PC-9 (cell line): ENCODE measurements at regions not wholly inside any gene's neighbourhood (a gene's known extent, or its start where the extent isn't known, plus 50 kb on each side); places are given as distances from the start of the nearest gene placed in this dataset.
"Not testable (repeated sequence)": the region's sequence is repeated elsewhere in the genome, so short reads cannot be mapped to it uniquely, and the experiment has no call there.

Source experiments
- BruUV-seq: library from RNA; stranded (reverse); fragments of 400-500 nt; replicated peaks from 2 replicates; lab custom pipeline; 2021; lab: Mats Ljungman, UMichigan
- CTCF ChIA-PET: fragments of 300-600 bp; sonication (Branson Sonifier 250); formaldehyde crosslinking; loops from one replicate; lab custom pipeline; 2022; ENCODE audit warnings: antibody characterized with exemption; lab: Charles Lee
- POLR2A ChIA-PET: fragments of 300-600 bp; sonication (Branson Sonifier 250); formaldehyde crosslinking; loops from one replicate; lab custom pipeline; 2022; ENCODE audit warnings: antibody characterized with exemption; ENCODE audit not compliant: unreplicated experiment; lab: Charles Lee
- DNase-seq, 2 experiments: peaks; one replicate each; pipeline versions ENCODE4 v3.0.0 to v3.0.0-alpha.2; 2015 to 2022; ENCODE audit warnings: mixed read lengths in 1 of 2
- H2AFZ ChIP-seq: fragments of 200-600 bp; sonication (generic); 2 replicates; pipeline ENCODE4 v1.8.1; 2017; ENCODE audit warnings: antibody characterized with exemption
- H3F3A ChIP-seq: fragments of 200-600 bp; sonication (generic); 2 replicates; pipeline ENCODE4 v1.8.1; 2017; ENCODE audit warnings: antibody characterized with exemption, mild to moderate bottlenecking, low read depth; ENCODE audit not compliant: insufficient read depth
- H3K27ac ChIP-seq: fragments of 200-600 bp; sonication (generic); 2 replicates; pipeline ENCODE4 v1.6.1; 2016; ENCODE audit warnings: mixed run types
- H3K27me3 ChIP-seq: fragments of 200-600 bp; sonication (generic); 2 replicates; pipeline ENCODE4 v1.6.1; 2016; ENCODE audit warnings: low read depth, mixed run types; ENCODE audit not compliant: insufficient read depth
- H3K36me3 ChIP-seq: fragments of 200-600 bp; sonication (generic); 2 replicates; pipeline ENCODE4 v1.6.1; 2016; ENCODE audit warnings: low read depth, mixed run types
- H3K4me1 ChIP-seq: fragments of 200-600 bp; sonication (generic); replicated peaks from 2 replicates; pipeline ENCODE4 v1.6.1; 2016; ENCODE audit warnings: mixed run types; ENCODE audit not compliant: insufficient read depth
- H3K4me2 ChIP-seq: fragments of 200-600 bp; sonication (generic); 2 replicates; pipeline ENCODE4 v1.6.1; 2017; ENCODE audit warnings: mixed run types
- H3K4me3 ChIP-seq: fragments of 200-600 bp; sonication (generic); 2 replicates; pipeline ENCODE4 v1.6.1; 2016; ENCODE audit warnings: mixed run types
- H3K79me2 ChIP-seq: fragments of 200-600 bp; sonication (generic); 2 replicates; pipeline ENCODE4 v1.6.1; 2017; ENCODE audit warnings: low read depth, mixed run types
- H3K9me2 ChIP-seq: fragments of 200-600 bp; sonication (generic); 2 replicates; pipeline ENCODE4 v1.8.1; 2017; ENCODE audit warnings: mild to moderate bottlenecking; ENCODE audit not compliant: insufficient read depth
- H3K9me3 ChIP-seq: fragments of 200-600 bp; sonication (generic); 2 replicates; pipeline ENCODE4 v1.8.1; 2016; ENCODE audit warnings: low read depth; ENCODE audit not compliant: insufficient read depth
- H4K20me1 ChIP-seq: fragments of 200-600 bp; sonication (generic); 2 replicates; pipeline ENCODE4 v1.8.1; 2017; ENCODE audit not compliant: insufficient read depth
- intact Hi-C: fragments of 100-400 bp; cut with micrococcal nuclease; formaldehyde crosslinking; loops from one replicate; pipeline ENCODE4 v1.10.0; 2022; ENCODE audit not compliant: unreplicated experiment

GRCh38 chr17:64800987-64801386 is 118.3 kb downstream of the LRRC37A3 start:
- H3K4me3 ChIP-seq, POLR2A ChIA-PET, H3K4me1 ChIP-seq, H4K20me1 ChIP-seq, H3K27ac ChIP-seq, H3F3A ChIP-seq, H3K9me2 ChIP-seq, DNase-seq, intact Hi-C loops, H3K9me3 ChIP-seq, H3K79me2 ChIP-seq, H3K36me3 ChIP-seq, H3K27me3 ChIP-seq, H3K4me2 ChIP-seq, BruUV-seq, H2AFZ ChIP-seq, CTCF ChIA-PET: not testable (repeated sequence)

GRCh38 chr17:64800361-64800895 is 118.8 kb downstream of the LRRC37A3 start:
- H3K4me3 ChIP-seq, H3K36me3 ChIP-seq, BruUV-seq, POLR2A ChIA-PET, H4K20me1 ChIP-seq, DNase-seq, H3K9me3 ChIP-seq, H3K27me3 ChIP-seq, H2AFZ ChIP-seq, H3F3A ChIP-seq, CTCF ChIA-PET, intact Hi-C loops, H3K4me1 ChIP-seq, H3K27ac ChIP-seq, H3K4me2 ChIP-seq, H3K79me2 ChIP-seq, H3K9me2 ChIP-seq: not testable (repeated sequence)

DNA sequence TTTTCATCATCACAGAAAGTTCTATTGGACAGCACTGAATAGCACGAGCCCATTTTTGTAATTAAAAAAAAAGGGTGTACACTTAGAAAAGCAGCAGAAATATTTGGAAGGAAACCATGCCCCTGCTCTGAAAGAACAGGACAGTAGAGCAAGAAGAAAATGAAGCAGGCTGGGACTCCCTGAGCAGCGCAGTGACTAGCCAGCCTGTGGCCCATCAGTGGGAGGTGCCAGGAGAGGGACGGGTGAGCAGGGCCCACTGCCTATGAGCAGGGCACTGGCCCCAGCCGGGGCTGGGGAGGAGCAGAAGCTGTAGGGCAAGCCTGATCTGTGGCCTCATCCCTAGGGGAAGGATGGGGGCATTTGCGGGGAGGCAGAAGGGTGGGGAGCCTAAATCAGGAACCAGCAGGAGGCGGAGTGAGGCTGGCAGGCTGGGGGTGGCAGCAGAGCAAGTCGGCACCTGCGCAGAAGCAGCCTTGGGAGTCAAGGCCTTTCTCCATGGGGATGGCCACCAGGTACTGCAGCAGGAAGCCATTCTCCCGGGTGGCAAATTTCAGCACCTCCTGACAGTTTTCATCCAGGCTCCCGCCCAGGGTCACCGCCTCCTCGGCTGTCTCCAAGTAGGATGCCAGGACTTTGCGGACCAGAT is 119.6 kb downstream of the LRRC37A3 start:
- CTCF ChIA-PET, H4K20me1 ChIP-seq, BruUV-seq, H2AFZ ChIP-seq, intact Hi-C loops, H3K4me1 ChIP-seq, H3K79me2 ChIP-seq, H3K9me2 ChIP-seq, H3K9me3 ChIP-seq, H3K4me3 ChIP-seq, H3K36me3 ChIP-seq, DNase-seq, H3K4me2 ChIP-seq, H3F3A ChIP-seq, H3K27ac ChIP-seq, POLR2A ChIA-PET, H3K27me3 ChIP-seq: not testable (repeated sequence)

GRCh38 chr17:64798961-64799360 is 120.3 kb downstream of the LRRC37A3 start:
- CTCF ChIA-PET, DNase-seq, H3K79me2 ChIP-seq, BruUV-seq, H3K4me2 ChIP-seq, H3K27ac ChIP-seq, H3K9me2 ChIP-seq, H4K20me1 ChIP-seq, intact Hi-C loops, H3K4me3 ChIP-seq, H2AFZ ChIP-seq, H3K36me3 ChIP-seq, H3K27me3 ChIP-seq, H3K4me1 ChIP-seq, POLR2A ChIA-PET, H3K9me3 ChIP-seq, H3F3A ChIP-seq: not testable (repeated sequence)

DNA sequence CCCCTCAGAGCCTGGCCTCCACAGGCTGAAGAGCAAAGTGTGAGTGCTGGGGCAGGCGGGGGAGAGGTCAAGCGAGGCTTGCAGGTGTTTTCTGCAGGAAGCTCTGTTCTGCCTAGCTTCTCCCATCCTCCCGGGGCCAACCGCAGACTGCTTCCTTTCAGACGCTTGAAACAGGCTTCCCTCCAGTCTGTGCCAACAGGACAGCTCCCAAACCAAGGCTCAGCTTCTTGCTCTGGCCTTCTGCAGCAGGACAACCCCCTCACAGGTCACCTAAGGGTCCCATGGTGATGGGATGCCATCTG is 120.8 kb downstream of the LRRC37A3 start:
- POLR2A ChIA-PET, CTCF ChIA-PET, H3F3A ChIP-seq: not testable (repeated sequence)

GRCh38 chr17:64797746-64798488 is 121.4 kb downstream of the LRRC37A3 start:
- H3K9me2 ChIP-seq, H3K36me3 ChIP-seq, H3K27me3 ChIP-seq, H3K27ac ChIP-seq, H3F3A ChIP-seq, BruUV-seq, POLR2A ChIA-PET, H3K4me3 ChIP-seq, H3K79me2 ChIP-seq, H4K20me1 ChIP-seq, intact Hi-C loops, H3K4me2 ChIP-seq, DNase-seq, H2AFZ ChIP-seq, CTCF ChIA-PET, H3K9me3 ChIP-seq: not testable (repeated sequence)
- H3K4me1 ChIP-seq: peaks cover 12% of the 10 kb centered on the region; the same call in 1 of the 2 replicates

More for the DNA sequence above, 120.8 kb downstream of the LRRC37A3 start:
- H3K27me3 ChIP-seq, H3K27ac ChIP-seq, BruUV-seq, H3K9me3 ChIP-seq, intact Hi-C loops, H3K79me2 ChIP-seq, H3K4me1 ChIP-seq, H2AFZ ChIP-seq, DNase-seq, H3K36me3 ChIP-seq, H4K20me1 ChIP-seq, H3K4me2 ChIP-seq, H3K4me3 ChIP-seq, H3K9me2 ChIP-seq: not testable (repeated sequence)

GRCh38 chr17:64795342-64795741 is 123.9 kb downstream of the LRRC37A3 start:
- BruUV-seq, H3K36me3 ChIP-seq, CTCF ChIA-PET, POLR2A ChIA-PET, H3K9me2 ChIP-seq, H2AFZ ChIP-seq, H3K27me3 ChIP-seq, H3K4me3 ChIP-seq, H3K4me2 ChIP-seq, H3F3A ChIP-seq, DNase-seq, H4K20me1 ChIP-seq, H3K27ac ChIP-seq, intact Hi-C loops, H3K79me2 ChIP-seq, H3K9me3 ChIP-seq: not testable (repeated sequence)
- peaks cover 13% of the 10 kb centered on the region; the same call in 1 of the 2 replicates for H3K4me1 ChIP-seq
